IPS-18a (cell line): ENCODE measurements at regions not wholly inside any gene's neighbourhood (a gene's known extent, or its start where the extent isn't known, plus 50 kb on each side); places are given as distances from the start of the nearest gene placed in this dataset.

Experiments used
- H3K27ac ChIP-seq: one replicate; pipeline ENCODE4 v1.5.1; 2013; ENCODE audit warnings: low read length
- H3K27me3 ChIP-seq: one replicate; pipeline ENCODE4 v1.6.1; 2013; ENCODE audit warnings: mild to moderate bottlenecking, low read length; ENCODE audit not compliant: control insufficient read depth, insufficient read depth
- H3K36me3 ChIP-seq: one replicate; pipeline ENCODE4 v1.6.1; 2013; ENCODE audit warnings: low read depth, low read length; ENCODE audit not compliant: control insufficient read depth
- H3K4me1 ChIP-seq: one replicate; pipeline ENCODE4 v1.6.1; 2013; ENCODE audit warnings: low read depth, low read length; ENCODE audit not compliant: control insufficient read depth
- H3K4me3 ChIP-seq: one replicate; pipeline ENCODE4 v1.5.1; 2013; ENCODE audit warnings: low read length
- H3K9ac ChIP-seq: one replicate; pipeline ENCODE4 v1.6.1; 2013; ENCODE audit warnings: mild to moderate bottlenecking, low read length, moderate library complexity
- H3K9me3 ChIP-seq: one replicate; pipeline ENCODE4 v1.6.1; 2013; ENCODE audit warnings: low read depth, low read length; ENCODE audit not compliant: control insufficient read depth

- no peak overlapping the region for H3K27ac ChIP-seq
- H3K27me3 ChIP-seq, result no peaks in the 10 kb centered on the region
- H3K4me1 ChIP-seq, result no peaks in the 10 kb centered on the region
Measured at GRCh38 chr5:87115839-87116364, 151.8 kb upstream of the RASA1 start.

GRCh38 chr5:87116825-87117512 lies 150.7 kb upstream of the RASA1 start:
- H3K27ac ChIP-seq, result no peak overlapping the region
- no peaks in the 10 kb centered on the region for H3K4me1 ChIP-seq

More at GRCh38 chr5:87115839-87116364, 151.8 kb upstream of the RASA1 start:
- Histone ChIP-seq H3K9me3 (no peaks in the 10 kb centered on the region), H3K9ac (no peak overlapping the region), H3K4me3 (no peak overlapping the region), H3K36me3 (no peaks in the 10 kb centered on the region)

GRCh38 chr5:87119588-87119987 lies 148.1 kb upstream of the RASA1 start:
- no peaks in the 10 kb centered on the region for H3K9me3 ChIP-seq
- no peak overlapping the region for H3K9ac ChIP-seq
- H3K4me3 ChIP-seq, result no peak overlapping the region
- H3K27me3 ChIP-seq, result no peaks in the 10 kb centered on the region
- no peaks in the 10 kb centered on the region for H3K4me1 ChIP-seq
- H3K27ac ChIP-seq, result no peak overlapping the region
- no peaks in the 10 kb centered on the region for H3K36me3 ChIP-seq

More at GRCh38 chr5:87116825-87117512, 150.7 kb upstream of the RASA1 start:
- Histone ChIP-seq H3K9ac (no peak overlapping the region), H3K27me3 (no peaks in the 10 kb centered on the region), H3K36me3 (no peaks in the 10 kb centered on the region), H3K4me3 (no peak overlapping the region), H3K9me3 (no peaks in the 10 kb centered on the region)

DNA sequence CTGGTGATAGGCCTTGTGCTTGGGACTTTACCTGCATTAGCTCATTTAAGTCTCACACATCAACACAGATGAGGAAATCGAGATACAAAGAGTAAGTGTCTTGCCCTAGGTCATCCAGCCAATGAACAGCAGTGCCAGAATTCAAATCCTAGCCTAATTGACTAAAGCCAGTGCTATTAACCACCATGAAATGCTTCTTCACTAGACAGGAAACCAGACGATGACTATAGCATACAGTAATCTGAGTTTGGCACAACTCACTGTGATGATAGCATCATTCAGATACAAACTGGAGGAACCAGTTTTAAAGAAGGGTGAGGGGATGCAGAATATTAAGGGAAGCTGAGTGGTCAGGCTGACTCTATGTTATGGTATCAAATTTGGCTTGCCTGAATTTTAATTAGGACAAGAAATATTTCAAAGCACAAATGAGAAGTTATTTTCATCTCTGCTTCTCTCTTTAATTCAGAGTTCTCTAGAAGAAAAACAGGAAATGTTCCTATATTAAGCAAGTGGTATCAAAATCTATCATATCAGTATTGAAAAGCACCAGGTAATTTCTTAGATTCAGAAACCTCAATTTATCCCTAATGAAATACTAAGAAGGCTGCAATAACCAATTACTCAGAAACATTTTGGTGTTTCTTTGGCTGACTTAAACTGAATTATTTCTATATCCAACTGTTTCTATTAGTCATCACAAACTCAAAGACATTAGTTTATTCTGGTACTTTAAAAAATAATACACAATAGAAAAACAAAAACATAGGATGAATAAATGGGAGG lies 147.0 kb upstream of the RASA1 start:
- Histone ChIP-seq H3K27me3 (no peaks in the 10 kb centered on the region), H3K9me3 (no peaks in the 10 kb centered on the region), H3K4me3 (no peak overlapping the region), H3K27ac (no peak overlapping the region), H3K36me3 (no peaks in the 10 kb centered on the region), H3K9ac (no peak overlapping the region), H3K4me1 (no peaks in the 10 kb centered on the region)

- Histone ChIP-seq H3K4me3 (no peak overlapping the region), H3K36me3 (no peaks in the 10 kb centered on the region), H3K27me3 (no peaks in the 10 kb centered on the region), H3K9me3 (no peaks in the 10 kb centered on the region), H3K27ac (no peak overlapping the region), H3K9ac (no peak overlapping the region), H3K4me1 (no peaks in the 10 kb centered on the region)
Measured at GRCh38 chr5:87121304-87122150, 146.2 kb upstream of the RASA1 start.

DNA sequence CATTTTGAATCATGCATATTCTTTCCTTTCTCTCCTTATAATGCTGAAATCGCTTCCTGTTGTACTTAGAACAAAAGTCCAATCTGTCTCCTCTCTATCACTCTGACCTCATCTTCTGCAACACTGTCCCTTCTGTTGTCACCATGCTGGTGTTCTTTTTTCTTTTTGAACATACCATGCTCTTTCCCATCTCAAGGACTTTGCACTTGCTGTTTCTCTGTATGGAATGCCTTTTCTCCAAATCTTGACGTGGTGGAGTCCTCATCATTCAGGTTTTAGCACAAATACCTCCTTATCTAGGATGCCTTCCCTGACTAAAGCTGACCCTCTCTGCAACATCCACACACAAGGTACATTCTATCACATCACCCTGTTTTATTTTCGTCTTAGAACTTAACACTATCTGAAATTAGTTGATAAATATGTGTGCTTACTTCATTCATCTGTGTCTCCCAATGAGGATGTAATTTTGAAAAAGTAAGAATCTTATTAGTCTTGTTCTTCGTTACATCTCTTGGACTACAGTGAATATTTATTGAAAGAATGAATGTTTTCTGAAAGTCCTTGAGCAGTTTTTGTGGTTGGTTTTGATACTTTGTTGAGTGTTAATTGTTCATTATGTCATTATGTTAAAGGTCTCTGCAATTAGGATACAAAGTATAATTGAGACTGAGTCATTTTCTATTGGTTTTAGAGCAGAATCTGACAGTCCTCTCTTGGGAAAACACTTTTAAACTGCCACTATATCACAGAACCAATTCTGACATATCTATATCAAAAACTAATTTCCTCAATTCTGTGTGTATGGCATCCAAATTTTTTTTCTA lies 145.3 kb upstream of the RASA1 start:
- Histone ChIP-seq H3K36me3 (no peaks in the 10 kb centered on the region), H3K9me3 (no peaks in the 10 kb centered on the region), H3K27me3 (no peaks in the 10 kb centered on the region), H3K4me1 (no peaks in the 10 kb centered on the region), H3K27ac (no peak overlapping the region), H3K4me3 (no peak overlapping the region), H3K9ac (no peak overlapping the region)

GRCh38 chr5:87125766-87126165 lies 141.9 kb upstream of the RASA1 start:
- Histone ChIP-seq H3K9me3 (no peaks in the 10 kb centered on the region), H3K27me3 (no peaks in the 10 kb centered on the region), H3K27ac (no peak overlapping the region), H3K9ac (no peak overlapping the region), H3K36me3 (no peaks in the 10 kb centered on the region), H3K4me3 (no peak overlapping the region), H3K4me1 (no peaks in the 10 kb centered on the region)

DNA sequence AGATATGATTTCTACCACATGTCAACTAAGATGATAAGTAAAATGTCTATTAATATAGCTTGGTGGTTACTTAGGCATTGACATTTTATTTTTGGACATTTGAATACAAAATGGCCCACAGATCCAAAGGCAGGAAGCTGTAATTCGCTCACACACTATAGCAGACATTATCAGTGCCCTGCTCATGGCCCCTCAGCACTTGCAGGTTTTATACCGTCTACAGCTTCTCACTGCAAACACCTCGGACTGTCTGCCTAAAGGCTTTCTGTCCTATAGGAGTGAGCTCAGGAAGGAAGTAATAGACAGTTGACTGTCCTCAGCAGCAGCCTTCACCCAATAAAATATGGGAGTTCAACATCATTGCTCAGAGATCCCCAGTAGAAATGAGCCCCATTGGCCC lies 140.8 kb upstream of the RASA1 start:
- no peak overlapping the region for H3K27ac ChIP-seq
- no peaks in the 10 kb centered on the region for H3K27me3 ChIP-seq
- no peaks in the 10 kb centered on the region for H3K36me3 ChIP-seq
- H3K9me3 ChIP-seq, result no peaks in the 10 kb centered on the region
- H3K4me3 ChIP-seq, result no peak overlapping the region
- no peak overlapping the region for H3K9ac ChIP-seq
- H3K4me1 ChIP-seq, result no peaks in the 10 kb centered on the region

GRCh38 chr5:87127426-87127825 lies 140.3 kb upstream of the RASA1 start:
- Histone ChIP-seq H3K9ac (no peak overlapping the region), H3K4me1 (no peaks in the 10 kb centered on the region), H3K27me3 (no peaks in the 10 kb centered on the region), H3K27ac (no peak overlapping the region), H3K9me3 (no peaks in the 10 kb centered on the region), H3K36me3 (no peaks in the 10 kb centered on the region), H3K4me3 (no peak overlapping the region)

GRCh38 chr5:87127956-87128687 lies 139.6 kb upstream of the RASA1 start:
- no peak overlapping the region for H3K4me3 ChIP-seq
- no peaks in the 10 kb centered on the region for H3K27me3 ChIP-seq
- H3K36me3 ChIP-seq, result no peaks in the 10 kb centered on the region
- H3K9ac ChIP-seq, result no peak overlapping the region
- no peaks in the 10 kb centered on the region for H3K9me3 ChIP-seq
- no peaks in the 10 kb centered on the region for H3K4me1 ChIP-seq
- H3K27ac ChIP-seq, result no peak overlapping the region
